Psoas muscle (tissue), 7 donors: ENCODE measurements at regions not wholly inside any gene's neighbourhood (a gene's known extent, or its start where the extent isn't known, plus 50 kb on each side); places are given as distances from the start of the nearest gene placed in this dataset.

ENCODE experiments used
- ATAC-seq, 4 donors: fragments of 200-7000 bp; cut with Tn5 transposase; one replicate each; pipeline ENCODE4 v1.9.1; 2020; ENCODE audit warnings: moderate library complexity in 3 of 4, mild to moderate bottlenecking in 2 of 4
- DNase-seq, 2 donors: peaks; one replicate each; pipeline ENCODE4 v3.0.0-alpha.2; 2020
- H3K27ac ChIP-seq: fragments of 200-600 bp; one replicate; pipeline ENCODE4 v1.8.0; 2022
- H3K27me3 ChIP-seq, 3 donors: fragments of 200-600 bp in 1 of 3; one replicate each; pipeline versions ENCODE4 v1.6.1 to v1.8.0; 2013 to 2022; ENCODE audit warnings: low read length in 2 of 3, mild to moderate bottlenecking in 2 of 3, moderate library complexity in 1 of 3; ENCODE audit not compliant: insufficient read depth in 3 of 3
- H3K36me3 ChIP-seq, 2 donors: fragments of 200-600 bp in 1 of 2; one replicate each; pipeline versions ENCODE4 v1.6.1 to v1.8.0; 2013 to 2022; ENCODE audit warnings: low read depth in 1 of 2, mild to moderate bottlenecking in 1 of 2, moderate library complexity in 1 of 2; ENCODE audit not compliant: insufficient read depth in 1 of 2
- H3K4me1 ChIP-seq: fragments of 200-600 bp; one replicate; pipeline ENCODE4 v1.8.0; 2022
- H3K4me3 ChIP-seq: fragments of 200-600 bp; one replicate; pipeline ENCODE4 v1.8.0; 2022; ENCODE audit warnings: mild to moderate bottlenecking
- H3K9me3 ChIP-seq: fragments of 200-600 bp; one replicate; pipeline ENCODE4 v1.8.0; 2022
- CTCF ChIP-seq: fragments of 200-600 bp; IDR thresholded peaks from one replicate; pipeline ENCODE4 v1.8.0; 2022; ENCODE audit warnings: antibody characterized with exemption
- WGBS, 3 donors: extraction: QIAGEN DNeasy Blood & Tissue Kit; methylation state at CpG; one replicate each; pipeline versions ENCODE4 v1.1.6 to v1.1.7; 2013; 5-methylcytosine and 5-hydroxymethylcytosine counted together
- intact Hi-C, 2 donors: fragments of 100-400 bp; cut with DNase I; formaldehyde crosslinking; loops; one replicate each; pipeline versions ENCODE4 v1.11.0 to v1.14.2; 2022
- donor health status: healthy with polysubstance abuse.
- donor health status: DM: no; HTN: no; CAD: no; lungs with moderate emphysema.
- donor health status: Bipolar disorder and iron deficiency.
- donor health status: healthy.
- donor health status: DM: yes; HTN: yes; CAD: no.
- donor health status: DM: no; HTN: no; CAD: no.
- donor health status: DM: yes; HTN: yes; CAD: no.

- no peaks in the 10 kb centered on the region for H3K36me3 ChIP-seq
- DNase-seq (no peak), ATAC-seq (no peak)
- TF ChIP-seq CTCF, result no peak
- H3K4me3 ChIP-seq, result no peak overlapping the region
- H3K27ac ChIP-seq, result no peak overlapping the region
- no peaks in the 10 kb centered on the region for H3K4me1 ChIP-seq
- peaks cover 0 to 3% (median 0%) of the 10 kb centered on the region in 3 donors for H3K27me3 ChIP-seq
- H3K9me3 ChIP-seq, result no peaks in the 10 kb centered on the region
- 75 to 77% (median 76%) methylated on average over 3 of the region's 3 CpGs for WGBS, 3 donors
- intact Hi-C loops, result no loop called here
These were observed 433.7 kb upstream of the SPRED2 start for GRCh38 chr2:65866148-65866547.

- no peak overlapping the region for H3K4me3 ChIP-seq
- H3K4me1 ChIP-seq, result no peaks in the 10 kb centered on the region
- ATAC-seq (no peak), DNase-seq (no peak)
- H3K9me3 ChIP-seq, result no peaks in the 10 kb centered on the region
- peaks cover 0 to 3% (median 0%) of the 10 kb centered on the region in 3 donors for H3K27me3 ChIP-seq
- TF ChIP-seq CTCF, result no peak
- intact Hi-C loops, result no loop called here
- H3K36me3 ChIP-seq, result no peaks in the 10 kb centered on the region
- 92 to 95% (median 93%) methylated on average over 5 of the region's 5 CpGs for WGBS, 3 donors
- no peak overlapping the region for H3K27ac ChIP-seq
These were observed 432.2 kb upstream of the SPRED2 start for GRCh38 chr2:65864619-65865018.

GRCh38 chr2:65863713-65864112 lies 431.3 kb upstream of the SPRED2 start:
- ATAC-seq (no peak), DNase-seq (no peak)
- H3K27ac ChIP-seq, result no peak overlapping the region
- H3K36me3 ChIP-seq, result no peaks in the 10 kb centered on the region
- H3K4me1 ChIP-seq, result no peaks in the 10 kb centered on the region
- H3K27me3 ChIP-seq, result peaks cover 0 to 3% (median 0%) of the 10 kb centered on the region in 3 donors
- H3K4me3 ChIP-seq, result no peak overlapping the region
- H3K9me3 ChIP-seq, result no peaks in the 10 kb centered on the region
- no peak for TF ChIP-seq CTCF
- intact Hi-C loops, result no loop called here

GRCh38 chr2:65856928-65857327 lies 424.5 kb upstream of the SPRED2 start:
- Histone ChIP-seq H3K4me1 (no peaks in the 10 kb centered on the region), H3K9me3 (no peaks in the 10 kb centered on the region), H3K36me3 (no peaks in the 10 kb centered on the region), H3K27me3 (no peaks in the 10 kb centered on the region), H3K27ac (no peak overlapping the region), H3K4me3 (no peak overlapping the region)
- no peak for ATAC-seq
- no peak for DNase-seq
- no peak for TF ChIP-seq CTCF
- WGBS, 3 donors, result 87 to 89% (median 89%) methylated on average over 3 of the region's 3 CpGs
- intact Hi-C loops, result no loop called here

GRCh38 chr2:65856423-65856822 lies 424.0 kb upstream of the SPRED2 start:
- H3K9me3 ChIP-seq, result no peaks in the 10 kb centered on the region
- H3K27me3 ChIP-seq, result no peaks in the 10 kb centered on the region
- DNase-seq, result no peak
- intact Hi-C loops, result no loop called here
- no peaks in the 10 kb centered on the region for H3K4me1 ChIP-seq
- TF ChIP-seq CTCF, result no peak
- ATAC-seq, result no peak
- no peaks in the 10 kb centered on the region for H3K36me3 ChIP-seq
- H3K27ac ChIP-seq, result no peak overlapping the region
- H3K4me3 ChIP-seq, result no peak overlapping the region
